Endodermal cell (in vitro differentiated cells): ENCODE measurements at regions not wholly inside any gene's neighbourhood (a gene's known extent, or its start where the extent isn't known, plus 50 kb on each side); places are given as distances from the start of the nearest gene placed in this dataset.
A peak's percentile ranks its signal among the peaks of the same experiment; 100 is the strongest.

ENCODE experiments used
- DNase-seq: peaks from one replicate; pipeline ENCODE4 v3.0.0-alpha.2; 2017
- H3K27ac ChIP-seq: 2 replicates; pipeline ENCODE4 v1.5.1; 2013; ENCODE audit warnings: mild to moderate bottlenecking, low read depth, low read length, moderate library complexity
- H3K27me3 ChIP-seq: 2 replicates; pipeline ENCODE4 v1.6.1; 2013; ENCODE audit warnings: mild to moderate bottlenecking, low read length, moderate library complexity; ENCODE audit not compliant: insufficient read depth, control insufficient read depth, poor library complexity, severe bottlenecking
- H3K36me3 ChIP-seq: 2 replicates; pipeline ENCODE4 v1.7.0; 2013; ENCODE audit warnings: mild to moderate bottlenecking, low read length, moderate library complexity; ENCODE audit not compliant: control insufficient read depth, insufficient read depth
- H3K4me1 ChIP-seq: one replicate; pipeline ENCODE4 v1.7.0; 2013; ENCODE audit warnings: low read length; ENCODE audit not compliant: control insufficient read depth, insufficient read depth
- H3K4me3 ChIP-seq: 2 replicates; pipeline ENCODE4 v1.5.1; 2013; ENCODE audit warnings: mild to moderate bottlenecking, low read length, moderate library complexity
- H3K9ac ChIP-seq: 2 replicates; pipeline ENCODE4 v1.6.1; 2013; ENCODE audit warnings: mild to moderate bottlenecking, low read length, moderate library complexity; ENCODE audit not compliant: poor library complexity, severe bottlenecking; ENCODE audit errors: extremely low read depth
- H3K9me3 ChIP-seq: 2 replicates; pipeline ENCODE4 v1.6.1; 2013; ENCODE audit warnings: mild to moderate bottlenecking, low read length, moderate library complexity; ENCODE audit not compliant: control insufficient read depth
- H3K27ac Mint-ChIP-seq: 2 replicates; pipeline ENCODE4 v1.8.0; 2020; ENCODE audit warnings: mixed read lengths
- H3K27me3 Mint-ChIP-seq: 2 replicates; pipeline ENCODE4 v1.8.0; 2021; ENCODE audit warnings: mild to moderate bottlenecking, mixed read lengths; ENCODE audit not compliant: insufficient read depth
- H3K36me3 Mint-ChIP-seq: 2 replicates; pipeline ENCODE4 v1.8.0; 2020; ENCODE audit warnings: low read depth, mixed read lengths
- H3K4me1 Mint-ChIP-seq: 2 replicates; pipeline ENCODE4 v1.8.0; 2020; ENCODE audit warnings: mixed read lengths
- H3K4me3 Mint-ChIP-seq: 2 replicates; pipeline ENCODE4 v1.8.0; 2020; ENCODE audit warnings: mild to moderate bottlenecking, moderate library complexity, mixed read lengths
- H3K9me3 Mint-ChIP-seq: 2 replicates; pipeline ENCODE4 v1.8.0; 2020; ENCODE audit warnings: mild to moderate bottlenecking, mixed read lengths
- WGBS, 2 experiments: methylation state at CpG; one replicate each; pipeline versions ENCODE4 v1.1.5 to v1.1.7; 2013; ENCODE audit warnings: missing lambda C conversion rate in 2 of 2, mixed read lengths in 1 of 2; ENCODE audit not compliant: insufficient coverage in 1 of 2, insufficient read length in 1 of 2; 5-methylcytosine and 5-hydroxymethylcytosine counted together
- TF ChIP-seq, protein P1 (sequence below): fragments of 200-600 bp; sonication (generic); conservative IDR thresholded peaks from 2 replicates; pipeline ENCODE4 v1.5.0; 2021; ENCODE audit warnings: antibody characterized with exemption, mild to moderate bottlenecking

DNA sequence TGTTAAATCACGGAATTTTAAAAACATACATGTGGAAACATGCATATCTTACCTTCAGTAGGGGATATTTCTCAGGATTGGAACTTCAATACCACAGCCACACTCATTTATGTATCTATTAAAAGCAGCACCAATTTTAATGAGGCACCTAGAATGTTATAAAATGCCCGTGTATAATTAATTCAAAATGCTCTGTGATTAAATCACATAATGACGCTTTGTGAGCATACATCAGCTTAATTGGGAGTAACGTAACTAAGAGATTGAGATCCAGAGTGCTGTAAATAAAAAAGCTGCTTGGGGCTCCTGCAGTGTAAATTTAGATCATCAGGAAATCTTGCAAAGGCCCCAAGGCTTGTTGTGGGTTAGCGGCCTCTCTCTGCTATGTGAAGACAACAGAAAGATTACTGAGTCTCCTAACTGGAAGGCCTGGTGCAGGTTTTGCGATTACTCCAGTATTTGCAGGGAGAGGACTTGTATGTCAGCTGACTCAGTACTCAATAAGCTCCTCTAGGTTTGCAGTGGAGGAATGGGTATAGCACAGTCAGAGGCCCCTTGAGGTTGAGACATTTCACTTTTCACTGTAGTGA is 195.5 kb upstream of the PHYHIPL start:
- TF ChIP-seq, protein P1, sequence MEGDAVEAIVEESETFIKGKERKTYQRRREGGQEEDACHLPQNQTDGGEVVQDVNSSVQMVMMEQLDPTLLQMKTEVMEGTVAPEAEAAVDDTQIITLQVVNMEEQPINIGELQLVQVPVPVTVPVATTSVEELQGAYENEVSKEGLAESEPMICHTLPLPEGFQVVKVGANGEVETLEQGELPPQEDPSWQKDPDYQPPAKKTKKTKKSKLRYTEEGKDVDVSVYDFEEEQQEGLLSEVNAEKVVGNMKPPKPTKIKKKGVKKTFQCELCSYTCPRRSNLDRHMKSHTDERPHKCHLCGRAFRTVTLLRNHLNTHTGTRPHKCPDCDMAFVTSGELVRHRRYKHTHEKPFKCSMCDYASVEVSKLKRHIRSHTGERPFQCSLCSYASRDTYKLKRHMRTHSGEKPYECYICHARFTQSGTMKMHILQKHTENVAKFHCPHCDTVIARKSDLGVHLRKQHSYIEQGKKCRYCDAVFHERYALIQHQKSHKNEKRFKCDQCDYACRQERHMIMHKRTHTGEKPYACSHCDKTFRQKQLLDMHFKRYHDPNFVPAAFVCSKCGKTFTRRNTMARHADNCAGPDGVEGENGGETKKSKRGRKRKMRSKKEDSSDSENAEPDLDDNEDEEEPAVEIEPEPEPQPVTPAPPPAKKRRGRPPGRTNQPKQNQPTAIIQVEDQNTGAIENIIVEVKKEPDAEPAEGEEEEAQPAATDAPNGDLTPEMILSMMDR = no peak
- Mint-ChIP-seq H3K4me1 (peaks cover 46% of the 10 kb centered on the region), H3K9me3 (no peaks in the 10 kb centered on the region), H3K36me3 (no peaks in the 10 kb centered on the region), H3K27me3 (no peaks in the 10 kb centered on the region), H3K27ac (peak overlapping the region; percentile 94), H3K4me3 (no peak overlapping the region)
- peak; percentile 56 for DNase-seq
- no peak overlapping the region for H3K4me3 ChIP-seq
- H3K36me3 ChIP-seq = no peaks in the 10 kb centered on the region
- WGBS, 2 experiments = 80 to 92% methylated on average over 5 to 6 of the region's 6 CpGs
- peak overlapping the region; percentile 84 for H3K27ac ChIP-seq
- peak overlapping the region; percentile 76 for H3K9ac ChIP-seq
- no peaks in the 10 kb centered on the region for H3K9me3 ChIP-seq
- H3K27me3 ChIP-seq = no peaks in the 10 kb centered on the region
- peaks cover 32% of the 10 kb centered on the region for H3K4me1 ChIP-seq

DNA sequence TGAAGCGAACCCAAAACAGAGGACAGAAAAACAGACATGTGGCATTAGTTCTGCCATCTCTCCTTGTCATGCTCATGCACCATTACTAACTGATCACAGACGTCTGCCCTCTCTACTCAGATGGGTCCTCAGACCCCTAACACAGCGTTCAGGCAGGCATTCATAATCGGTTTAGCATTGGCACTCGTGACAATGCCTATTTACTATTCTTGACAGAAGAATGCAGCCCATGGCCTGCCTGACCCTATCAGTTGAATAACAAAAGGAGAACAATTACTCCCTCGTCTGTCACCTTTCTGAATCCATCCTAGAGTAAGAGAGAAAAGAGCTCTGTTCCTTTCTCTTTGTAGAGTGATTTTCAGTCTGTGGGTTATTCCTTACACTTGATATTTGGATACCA is 194.6 kb upstream of the PHYHIPL start:
- Mint-ChIP-seq H3K4me1 (peaks cover 46% of the 10 kb centered on the region), H3K36me3 (no peaks in the 10 kb centered on the region), H3K27ac (peak overlapping the region; percentile 94), H3K9me3 (no peaks in the 10 kb centered on the region), H3K4me3 (no peak overlapping the region), H3K27me3 (no peaks in the 10 kb centered on the region)
- Histone ChIP-seq H3K27me3 (no peaks in the 10 kb centered on the region), H3K4me1 (peaks cover 34% of the 10 kb centered on the region), H3K27ac (peak overlapping the region; percentile 90), H3K4me3 (peak overlapping the region; percentile 42), H3K9ac (peak overlapping the region; percentile 76), H3K36me3 (no peaks in the 10 kb centered on the region), H3K9me3 (no peaks in the 10 kb centered on the region)
- DNase-seq = peak; percentile 85
- TF ChIP-seq, protein P1 = no peak
- 21 to 24% methylated on average over 5 to 6 of the region's 6 CpGs for WGBS, 2 experiments

DNA sequence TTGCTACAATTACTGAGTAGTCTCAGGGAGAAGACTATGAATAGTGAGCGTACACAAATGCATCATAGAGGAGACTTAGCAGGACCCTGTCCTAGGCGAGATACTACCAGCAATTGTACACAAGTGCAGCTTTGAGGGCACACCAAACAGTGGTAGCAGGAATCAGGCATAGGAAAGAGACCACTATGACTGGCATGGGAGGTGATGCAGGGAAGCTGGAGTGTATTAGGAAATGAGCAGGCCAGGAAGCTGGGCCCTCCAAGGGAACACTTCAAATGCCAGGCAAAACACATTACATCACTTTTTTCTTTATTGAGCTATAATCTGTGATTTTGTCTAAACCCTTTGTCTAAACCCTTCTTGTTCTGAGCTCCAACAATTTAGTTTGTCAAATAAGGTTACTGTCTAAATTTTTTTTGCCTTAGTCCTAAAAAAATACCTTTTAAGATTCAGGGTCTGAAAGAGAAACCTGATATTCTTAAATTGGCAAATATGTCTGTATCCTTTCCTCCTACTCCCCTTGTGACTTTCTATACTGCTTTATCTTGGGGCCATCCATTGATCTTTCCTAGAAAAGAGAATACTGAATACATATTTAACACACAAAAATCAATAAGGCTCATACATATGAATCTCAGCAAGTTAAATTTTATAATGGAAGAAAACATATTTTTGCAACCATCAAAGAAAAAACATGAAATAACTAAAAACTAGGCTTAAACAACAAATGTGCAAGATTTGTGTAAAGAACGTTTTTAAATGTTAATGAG is 193.8 kb upstream of the PHYHIPL start:
- Mint-ChIP-seq H3K27me3 (no peaks in the 10 kb centered on the region), H3K36me3 (no peaks in the 10 kb centered on the region), H3K9me3 (no peaks in the 10 kb centered on the region), H3K4me1 (peaks cover 51% of the 10 kb centered on the region), H3K4me3 (no peak overlapping the region), H3K27ac (peak overlapping the region; percentile 94)
- 89 to 96% methylated on average over 2 of the region's 3 CpGs for WGBS, 2 experiments
- H3K9me3 ChIP-seq = no peaks in the 10 kb centered on the region
- H3K9ac ChIP-seq = peak overlapping the region; percentile 76
- peak; percentile 48 for DNase-seq
- H3K27me3 ChIP-seq = no peaks in the 10 kb centered on the region
- TF ChIP-seq, protein P1 = no peak
- peaks cover 35% of the 10 kb centered on the region for H3K4me1 ChIP-seq
- no peaks in the 10 kb centered on the region for H3K36me3 ChIP-seq
- peak overlapping the region; percentile 42 for H3K4me3 ChIP-seq
- peak overlapping the region; percentile 90 for H3K27ac ChIP-seq
